Calu3 (cell line): ENCODE measurements at regions not wholly inside any gene's neighbourhood (a gene's known extent, or its start where the extent isn't known, plus 50 kb on each side); places are given as distances from the start of the nearest gene placed in this dataset.
"Not testable (repeated sequence)": the region's sequence is repeated elsewhere in the genome, so short reads cannot be mapped to it uniquely, and the experiment has no call there.

Source experiments
- BruUV-seq: library from RNA; stranded (reverse); fragments of 400-500 nt; replicated peaks from 2 replicates; lab custom pipeline; 2021; lab: Mats Ljungman, UMichigan
- CTCF ChIA-PET: fragments of 300-600 bp; sonication (Branson Sonifier 250); formaldehyde crosslinking; loops from one replicate; lab custom pipeline; 2022; ENCODE audit warnings: antibody characterized with exemption; lab: Charles Lee
- DNase-seq: peaks from one replicate; pipeline ENCODE4 v3.0.0; 2022
- H3K27ac Mint-ChIP-seq: one replicate; pipeline ENCODE4 v1.8.0; 2022; ENCODE audit warnings: mixed read lengths; ENCODE audit not compliant: unreplicated experiment
- H3K27me3 Mint-ChIP-seq: one replicate; pipeline ENCODE4 v1.8.0; 2022; ENCODE audit warnings: mixed read lengths; ENCODE audit not compliant: unreplicated experiment
- H3K36me3 Mint-ChIP-seq: one replicate; pipeline ENCODE4 v1.8.0; 2022; ENCODE audit warnings: mild to moderate bottlenecking, moderate library complexity, mixed read lengths; ENCODE audit not compliant: insufficient read depth, unreplicated experiment
- H3K4me1 Mint-ChIP-seq: one replicate; pipeline ENCODE4 v1.8.0; 2022; ENCODE audit warnings: mild to moderate bottlenecking, low read depth, mixed read lengths; ENCODE audit not compliant: unreplicated experiment
- H3K4me3 Mint-ChIP-seq: one replicate; pipeline ENCODE4 v1.8.0; 2022; ENCODE audit warnings: mild to moderate bottlenecking, low read depth, moderate library complexity, mixed read lengths; ENCODE audit not compliant: unreplicated experiment
- H3K9me3 Mint-ChIP-seq: one replicate; pipeline ENCODE4 v1.8.0; 2022; ENCODE audit warnings: low read depth, mixed read lengths; ENCODE audit not compliant: unreplicated experiment
- CTCF ChIP-seq: fragments of 200-600 bp; IDR thresholded peaks from one replicate; pipeline ENCODE4 v1.8.0; 2022; ENCODE audit warnings: antibody characterized with exemption; ENCODE audit not compliant: unreplicated experiment
- intact Hi-C: fragments of 100-400 bp; cut with micrococcal nuclease; formaldehyde crosslinking; loops from one replicate; pipeline ENCODE4 v1.10.0; 2022; ENCODE audit not compliant: unreplicated experiment

- H3K9me3 Mint-ChIP-seq, result no peaks in the 10 kb centered on the region
- intact Hi-C loops, result no loop called here
- no peak for DNase-seq
- no peaks in the 10 kb centered on the region for H3K4me1 Mint-ChIP-seq
- no peaks in the 10 kb centered on the region for H3K27me3 Mint-ChIP-seq
- CTCF ChIA-PET, result no interaction called here
- no peak overlapping the region for H3K27ac Mint-ChIP-seq
- no TSS peak for BruUV-seq
- H3K36me3 Mint-ChIP-seq, result no peaks in the 10 kb centered on the region
- no peak for TF ChIP-seq CTCF
- no peak overlapping the region for H3K4me3 Mint-ChIP-seq
These were observed 52.8 kb upstream of the TFRC start for GRCh38 chr3:196134691-196135090.

GRCh38 chr3:196133869-196134268, 52.0 kb upstream of the TFRC start:
- H3K27ac Mint-ChIP-seq, H3K27me3 Mint-ChIP-seq, CTCF ChIA-PET, H3K4me1 Mint-ChIP-seq, H3K9me3 Mint-ChIP-seq, H3K36me3 Mint-ChIP-seq, H3K4me3 Mint-ChIP-seq, DNase-seq, intact Hi-C loops, BruUV-seq: not testable (repeated sequence)

- CTCF ChIA-PET, result no interaction called here
These were observed 50.0 kb upstream of the TFRC start for GRCh38 chr3:196131921-196132320.

More at GRCh38 chr3:196131921-196132320, 50.0 kb upstream of the TFRC start:
- DNase-seq, result no peak
- Mint-ChIP-seq H3K36me3 (no peaks in the 10 kb centered on the region), H3K9me3 (no peaks in the 10 kb centered on the region), H3K27me3 (no peaks in the 10 kb centered on the region), H3K27ac (no peak overlapping the region), H3K4me1 (peaks cover 7% of the 10 kb centered on the region), H3K4me3 (no peak overlapping the region)
- no peak for TF ChIP-seq CTCF
- no TSS peak for BruUV-seq
- intact Hi-C loops, result no loop called here
